Muscle of arm (tissue), 1 donor: ENCODE measurements at regions not wholly inside any gene's neighbourhood (a gene's known extent, or its start where the extent isn't known, plus 50 kb on each side); places are given as distances from the start of the nearest gene placed in this dataset.

Experiments used
- DNase-seq: peaks from one replicate; pipeline ENCODE4 v3.0.0-alpha.2; 2013

DNA sequence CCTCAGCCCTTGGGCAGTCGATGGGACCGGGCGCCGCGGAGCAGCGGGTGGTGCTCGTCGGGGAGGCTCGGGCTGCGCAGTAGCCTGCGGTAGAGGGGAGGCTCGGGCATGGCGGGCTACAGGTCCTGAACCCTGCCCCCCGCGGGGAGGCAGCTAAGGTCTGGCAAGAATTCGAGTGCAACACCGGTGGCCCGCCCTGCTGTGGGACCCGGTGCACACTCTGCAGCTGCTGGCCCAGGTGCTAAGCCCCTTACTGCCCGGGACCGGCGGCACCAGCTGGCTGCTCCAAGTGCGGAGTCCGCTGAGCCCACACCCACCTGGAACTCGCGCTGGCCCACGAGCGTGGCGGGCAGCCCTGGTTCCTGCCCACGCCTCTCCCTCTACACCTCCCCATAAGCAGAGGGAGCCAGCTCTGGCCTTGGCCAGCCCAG is 377.7 kb upstream of the RBMS3 start:
- no peak for DNase-seq

DNA sequence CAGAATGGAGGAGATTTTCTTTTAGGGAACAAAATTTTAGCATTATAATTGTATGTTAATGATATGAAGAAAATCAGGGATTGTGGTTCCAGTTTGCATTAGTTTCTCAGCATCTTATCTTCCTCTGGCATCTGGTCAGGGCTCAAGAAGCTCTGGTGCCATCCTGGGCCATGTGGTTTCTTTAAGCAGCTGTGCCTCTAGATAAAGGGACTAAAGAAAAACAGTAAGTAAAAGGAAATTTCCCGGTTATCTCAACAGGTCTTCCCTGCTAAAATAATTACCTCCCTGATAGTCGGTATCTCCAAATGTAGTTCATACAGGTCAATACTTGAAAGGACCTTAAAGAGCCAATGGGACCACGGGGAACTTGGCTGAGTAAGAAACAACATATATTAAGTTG is 375.1 kb upstream of the RBMS3 start:
- DNase-seq, result no peak

DNA sequence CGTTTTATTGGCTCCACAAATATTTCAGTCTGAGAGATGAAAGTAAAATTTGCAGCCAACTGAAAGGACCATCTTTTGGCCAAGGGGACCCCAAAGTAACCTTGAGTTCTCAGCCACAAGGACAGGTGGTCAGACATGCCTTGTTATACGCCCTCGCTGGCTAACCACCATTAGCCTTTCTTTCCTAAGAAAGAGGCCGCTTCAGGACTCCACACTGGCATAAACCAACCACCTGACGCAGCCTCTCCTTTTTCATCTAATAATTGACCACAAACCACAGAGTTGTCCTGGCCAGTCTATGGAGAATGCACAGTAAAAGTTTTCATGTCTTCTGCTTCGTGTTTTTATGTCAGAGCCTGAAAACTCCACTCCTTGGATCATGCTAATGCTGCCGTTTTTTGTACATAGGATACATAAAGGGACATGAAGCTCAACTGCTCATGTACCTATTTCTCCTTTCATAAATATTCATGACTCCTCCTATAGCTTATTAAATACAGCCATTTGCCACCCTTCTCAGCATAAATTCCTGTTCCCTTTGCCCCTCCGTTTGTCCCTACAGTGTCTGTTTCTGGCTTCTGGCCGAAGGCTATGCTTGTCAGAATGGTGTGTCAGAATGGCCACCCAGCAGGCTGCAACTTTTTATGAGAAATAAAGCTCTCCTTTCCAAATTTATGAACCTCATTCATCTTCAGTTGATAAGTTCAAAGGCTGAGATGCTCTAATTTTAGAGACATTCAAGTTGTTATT is 374.1 kb upstream of the RBMS3 start:
- no peak for DNase-seq

DNA sequence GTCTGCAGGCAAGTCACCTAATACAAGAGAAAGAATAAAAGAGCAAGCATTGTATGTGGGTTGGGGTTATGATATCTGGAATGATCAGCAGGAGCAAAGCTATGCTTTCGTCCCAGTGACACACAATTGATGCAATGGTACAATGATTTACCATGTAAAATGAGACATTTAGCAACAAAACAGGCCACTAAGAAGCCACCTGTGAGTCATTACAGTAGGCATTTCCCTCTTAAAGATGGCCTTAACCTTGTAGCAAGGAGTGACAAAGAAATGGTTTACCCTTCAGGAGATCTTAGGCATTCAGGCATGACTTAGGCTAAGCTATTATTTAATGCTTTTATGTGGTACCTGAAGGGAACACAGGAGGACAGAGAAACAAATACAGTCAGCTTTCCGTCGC is 373.3 kb upstream of the RBMS3 start:
- no peak for DNase-seq

DNA sequence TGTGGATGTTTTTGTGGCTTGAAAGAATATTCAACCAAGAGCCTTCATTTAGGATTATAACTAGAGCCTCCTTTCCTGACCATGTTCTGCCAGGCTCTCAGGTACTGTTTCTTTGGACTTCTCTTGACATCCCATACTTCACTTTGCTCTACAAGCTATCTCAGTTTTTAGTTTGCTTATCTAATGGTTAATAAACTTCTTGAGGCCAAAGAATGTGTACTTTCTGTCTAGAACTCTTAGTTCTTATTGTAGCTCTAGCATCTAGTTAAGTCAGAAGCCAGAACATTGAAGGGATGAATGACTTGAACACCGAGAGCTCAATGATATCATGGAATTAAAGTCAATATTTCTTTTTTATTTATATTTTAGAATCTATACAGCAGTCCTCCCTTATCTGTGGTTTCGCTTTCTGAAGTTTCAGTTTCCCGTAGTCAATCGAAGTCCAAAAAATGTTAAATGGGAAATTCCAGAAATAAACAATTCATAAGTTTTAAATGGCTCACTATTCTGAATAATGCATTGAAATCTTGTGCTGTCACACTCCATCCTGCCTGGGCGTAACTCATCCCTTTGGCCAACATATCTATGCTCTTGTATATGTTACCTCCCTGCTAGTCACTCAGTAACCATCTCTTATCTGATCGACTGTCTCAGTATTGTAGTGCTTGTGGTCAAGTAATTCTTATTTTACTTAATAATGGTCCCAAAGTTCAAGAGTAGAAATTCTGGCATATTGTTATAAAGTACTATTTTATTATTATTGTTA is 368.6 kb upstream of the RBMS3 start:
- no peak for DNase-seq

DNA sequence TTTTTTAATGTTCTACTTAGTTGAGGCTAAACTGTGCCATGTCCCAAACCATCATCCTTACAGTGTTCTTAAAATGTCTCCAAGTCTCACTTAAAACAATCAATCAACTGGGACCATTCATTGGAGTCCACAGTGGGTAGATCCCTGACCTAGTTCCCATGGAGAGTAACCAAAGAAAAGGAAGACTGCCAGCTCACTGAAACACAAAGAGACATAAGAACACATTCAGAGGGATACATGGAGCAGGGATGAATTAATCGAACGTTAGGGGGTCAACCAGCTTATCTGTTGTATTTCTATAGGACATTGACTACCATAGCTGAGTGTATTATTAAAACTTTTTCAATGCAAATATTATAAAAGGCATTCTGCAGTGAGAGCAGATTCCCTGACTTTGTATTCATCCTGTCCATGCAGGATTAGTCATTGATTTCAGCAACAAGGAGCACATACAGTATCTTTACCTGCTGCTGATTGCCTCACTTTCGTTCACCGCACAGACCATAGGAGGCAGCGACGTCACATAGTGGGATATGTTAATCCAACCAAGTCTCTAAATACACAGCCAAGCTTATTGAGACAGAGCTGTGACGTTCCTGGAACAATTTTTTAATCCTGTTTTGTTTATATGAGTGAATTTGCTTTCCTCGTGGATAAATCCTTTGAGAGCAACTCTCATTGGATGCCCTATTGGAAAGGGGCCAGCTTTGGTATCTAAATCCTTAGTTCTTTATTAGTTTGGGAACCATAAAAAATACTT is 364.9 kb upstream of the RBMS3 start:
- peak; percentile 54 for DNase-seq

DNA sequence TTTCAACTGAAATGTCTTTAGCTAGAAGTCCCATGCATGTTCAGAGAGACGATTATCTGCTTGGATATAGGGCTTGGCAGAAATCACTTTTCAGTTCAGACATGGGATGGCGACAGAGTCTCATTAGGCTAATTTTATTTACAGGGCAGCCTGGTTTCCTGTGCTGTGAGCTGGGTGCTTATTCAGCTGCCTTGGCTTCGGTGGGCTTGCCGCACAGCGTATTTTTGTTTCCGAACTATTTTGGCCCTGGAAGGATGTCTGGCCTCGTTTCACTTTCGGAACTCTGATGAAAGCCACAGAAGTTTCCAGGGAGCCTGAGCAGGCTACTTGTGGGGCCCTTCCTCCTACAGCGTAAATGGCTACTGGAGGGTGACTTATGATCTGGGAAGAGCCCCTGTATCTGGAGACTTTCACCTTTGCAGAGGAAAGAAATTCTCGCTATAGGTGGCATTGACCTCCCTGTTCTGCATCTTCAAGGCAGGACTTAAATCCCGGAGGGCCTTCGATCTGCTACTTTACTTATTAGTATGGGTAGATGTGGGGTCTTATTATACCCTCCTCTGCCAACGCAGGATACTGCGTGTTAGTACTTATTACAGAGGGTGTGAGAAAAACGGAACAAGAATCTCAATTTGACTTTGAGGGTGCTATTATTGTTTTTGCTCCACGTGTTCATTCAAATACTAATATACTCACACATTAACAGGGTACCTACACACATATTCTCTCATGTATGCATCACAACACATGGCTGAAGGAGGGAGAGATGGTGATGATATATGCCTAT is 364.0 kb upstream of the RBMS3 start:
- peak; percentile 82 for DNase-seq

DNA sequence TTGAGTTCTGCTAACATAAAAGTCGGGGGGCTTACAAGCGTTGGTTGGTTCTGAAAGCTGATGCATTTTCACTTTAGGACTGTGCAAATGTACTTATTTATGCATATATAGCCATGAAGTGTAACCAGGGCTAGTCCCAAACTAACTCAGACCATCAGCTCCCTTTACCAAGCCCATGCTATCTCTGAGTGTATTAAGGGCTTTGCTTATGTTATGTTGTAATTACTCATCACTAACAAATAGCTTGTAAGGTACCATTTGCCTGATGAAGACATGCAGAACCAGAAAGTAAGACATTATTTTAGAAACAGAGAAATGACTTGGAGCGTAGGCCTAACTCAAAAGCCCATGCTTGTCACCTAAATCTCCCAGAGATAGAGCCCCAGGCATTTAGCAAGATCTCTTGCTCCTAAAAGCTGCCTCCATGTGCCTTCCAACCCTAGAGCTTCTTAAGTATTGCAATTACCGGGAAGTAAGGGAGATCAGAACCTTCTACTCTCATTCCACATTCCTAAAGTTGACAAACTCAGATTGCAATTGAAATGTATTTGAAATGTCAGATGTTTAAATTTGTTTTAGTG is 362.9 kb upstream of the RBMS3 start:
- no peak for DNase-seq

DNA sequence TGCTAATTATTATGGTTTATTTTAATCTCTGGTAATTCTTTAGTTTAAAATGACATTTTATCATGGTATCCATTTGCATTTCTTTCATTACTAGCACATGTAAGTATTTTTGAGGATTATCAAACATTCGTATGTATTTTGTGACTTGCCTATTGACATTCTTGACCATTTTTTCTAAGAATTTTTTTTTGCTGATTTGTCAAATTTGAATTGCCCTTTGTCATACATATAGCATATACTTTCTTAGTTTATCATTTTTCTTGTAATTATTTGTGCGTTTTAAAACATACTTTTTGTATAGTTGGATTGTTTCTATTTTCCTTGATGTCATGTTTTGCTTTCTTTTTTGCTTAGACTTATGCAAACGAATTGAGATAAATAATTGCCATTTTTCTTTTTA is 358.5 kb upstream of the RBMS3 start:
- no peak for DNase-seq

DNA sequence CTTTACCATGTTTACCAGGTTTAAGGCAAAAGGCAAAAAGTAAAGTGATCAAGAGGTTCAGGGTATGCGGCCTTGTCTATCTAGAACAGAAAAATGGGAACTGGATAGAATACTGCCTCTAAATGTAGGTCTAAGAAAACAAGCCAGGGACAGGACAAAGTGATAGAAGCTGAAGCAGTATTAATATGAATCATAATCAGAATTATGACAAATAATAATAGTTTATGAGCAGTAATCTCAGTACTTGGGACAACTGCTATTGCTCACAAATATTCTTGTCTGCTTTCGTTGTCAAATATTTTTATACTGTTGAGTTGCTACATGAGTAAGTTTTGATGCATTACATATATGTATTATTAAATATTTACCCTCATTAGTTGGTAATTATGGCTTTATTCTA is 356.9 kb upstream of the RBMS3 start:
- no peak for DNase-seq

DNA sequence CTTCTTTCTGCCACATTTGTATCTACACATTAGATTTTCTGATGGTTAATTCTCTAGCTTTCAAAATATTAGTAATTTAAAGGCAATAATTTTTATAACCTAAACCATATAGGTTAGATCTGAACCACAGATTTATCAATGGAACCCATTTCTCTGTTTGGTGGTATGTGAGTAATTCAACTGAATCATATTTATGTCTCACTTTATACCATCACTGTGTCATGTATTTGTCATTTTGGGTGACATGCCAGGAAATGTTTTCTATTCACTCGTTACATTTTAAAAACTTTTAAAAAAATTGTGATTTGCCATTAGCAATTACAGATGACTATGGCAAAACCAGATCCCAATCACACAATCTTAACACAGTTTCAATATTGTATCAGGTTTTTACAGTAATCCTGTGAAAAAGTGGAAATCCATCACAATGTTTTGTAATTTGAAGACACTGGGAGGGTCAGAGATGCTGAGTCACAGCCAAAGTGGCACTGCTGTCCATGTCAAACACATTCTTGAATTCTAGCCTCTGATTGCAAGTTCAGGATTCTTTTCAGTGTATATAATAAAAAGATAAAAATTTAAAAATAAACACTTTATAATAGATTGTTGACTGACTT is 356.0 kb upstream of the RBMS3 start:
- no peak for DNase-seq

DNA sequence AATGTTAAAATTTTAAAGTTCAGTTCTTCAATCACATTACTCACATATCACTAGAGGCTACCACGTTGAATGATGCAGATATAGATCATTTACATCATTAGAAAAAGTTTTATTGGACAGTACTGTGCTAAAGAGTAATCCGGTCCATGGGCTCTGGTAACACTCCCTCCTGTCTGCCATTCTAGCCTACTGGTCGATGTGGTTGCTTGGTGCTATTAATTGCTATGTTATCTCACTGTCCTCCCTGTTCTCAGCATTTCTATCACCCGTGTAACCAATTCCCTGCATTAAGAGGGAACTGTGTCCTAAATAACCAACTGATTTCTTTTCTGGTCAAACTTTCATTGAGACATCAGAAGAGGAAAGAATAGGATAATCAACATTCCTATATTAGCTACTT is 347.5 kb upstream of the RBMS3 start:
- no peak for DNase-seq

DNA sequence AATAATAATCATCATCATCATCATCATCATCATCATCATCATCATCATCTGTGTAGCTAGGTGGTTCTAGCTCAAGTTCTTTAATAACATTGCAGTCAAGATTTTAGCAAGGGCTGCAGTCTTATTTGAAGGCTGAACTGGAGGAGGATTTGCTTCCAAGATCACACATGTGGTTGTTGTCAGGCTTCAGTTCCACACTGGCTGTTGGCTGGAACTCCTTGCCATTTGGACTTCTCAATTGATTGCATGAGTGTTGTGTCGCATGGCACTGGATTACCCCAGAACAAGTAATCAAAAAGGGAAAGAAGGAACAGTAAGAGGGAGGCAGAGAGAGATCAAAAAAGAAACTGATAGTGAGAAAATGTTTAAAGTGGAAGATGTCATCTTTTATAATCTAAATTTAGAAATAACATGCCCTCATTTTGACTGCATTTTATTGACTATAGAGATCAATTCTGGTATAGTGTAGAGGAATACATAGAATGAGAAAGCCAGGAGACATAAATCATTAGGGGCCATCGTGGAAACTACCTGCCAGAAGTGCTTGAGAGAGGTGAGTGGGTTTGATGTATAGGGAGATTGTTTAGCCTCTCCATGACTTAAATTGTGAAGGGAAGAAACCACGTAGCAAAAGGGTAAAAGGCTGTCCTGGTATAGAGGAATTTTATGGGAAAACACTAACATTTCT is 346.6 kb upstream of the RBMS3 start:
- no peak for DNase-seq

DNA sequence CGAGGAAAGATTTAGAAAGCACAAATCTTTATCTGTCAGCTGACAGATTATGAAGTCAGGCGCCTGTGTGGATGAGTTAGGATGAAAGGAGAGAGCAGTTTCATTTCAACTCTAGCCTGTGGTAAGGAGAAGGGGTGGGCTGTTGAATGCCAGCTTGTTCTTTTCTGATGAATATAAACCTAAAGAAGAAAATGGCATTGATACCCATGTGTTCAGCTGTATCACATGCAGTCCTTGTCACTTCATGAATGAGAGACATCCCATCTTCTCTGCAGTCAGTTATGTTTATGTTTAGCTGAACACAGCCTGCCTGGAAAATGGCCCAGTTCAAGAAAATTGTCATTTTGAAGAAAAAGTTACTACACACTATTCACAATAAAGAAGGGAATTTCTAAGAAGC is 345.7 kb upstream of the RBMS3 start:
- no peak for DNase-seq

DNA sequence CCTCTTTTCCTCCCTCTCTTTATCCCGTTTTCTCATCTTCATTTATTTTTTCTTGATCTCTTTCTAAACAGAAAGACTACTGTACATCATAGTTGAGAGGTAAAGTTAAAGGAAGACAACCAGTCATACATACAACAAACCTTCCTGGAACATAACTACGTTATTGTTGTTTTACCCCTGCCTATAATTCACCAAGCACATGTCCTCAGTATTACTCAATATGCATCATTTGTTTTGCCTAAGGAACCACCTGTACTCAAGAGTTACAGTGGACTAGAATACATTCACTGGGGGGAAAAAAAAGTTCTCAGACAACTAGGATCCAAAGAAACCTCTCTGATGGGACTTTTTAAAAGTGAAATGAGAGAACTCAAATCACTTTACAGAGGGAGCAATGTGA is 344.7 kb upstream of the RBMS3 start:
- DNase-seq, result no peak

DNA sequence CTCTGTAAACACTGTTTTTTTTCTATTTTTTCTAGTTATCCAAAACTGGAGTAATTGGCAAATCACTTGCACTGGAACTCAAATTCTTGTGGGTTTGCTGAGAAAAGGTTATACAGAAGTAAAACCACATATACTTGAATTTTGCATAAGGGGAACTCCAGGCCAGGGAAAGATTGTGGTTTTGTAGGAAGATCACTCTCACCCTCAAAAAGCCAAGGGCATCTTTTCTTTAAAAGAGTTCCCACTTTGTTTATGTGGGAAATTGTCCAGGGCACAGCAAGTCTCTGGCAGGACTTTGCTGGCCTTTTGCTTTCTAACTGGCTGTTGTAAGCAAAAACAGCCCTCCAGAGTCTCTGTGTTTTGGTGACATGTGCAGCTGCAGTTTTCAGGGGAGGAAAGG is 340.3 kb upstream of the RBMS3 start:
- no peak for DNase-seq

DNA sequence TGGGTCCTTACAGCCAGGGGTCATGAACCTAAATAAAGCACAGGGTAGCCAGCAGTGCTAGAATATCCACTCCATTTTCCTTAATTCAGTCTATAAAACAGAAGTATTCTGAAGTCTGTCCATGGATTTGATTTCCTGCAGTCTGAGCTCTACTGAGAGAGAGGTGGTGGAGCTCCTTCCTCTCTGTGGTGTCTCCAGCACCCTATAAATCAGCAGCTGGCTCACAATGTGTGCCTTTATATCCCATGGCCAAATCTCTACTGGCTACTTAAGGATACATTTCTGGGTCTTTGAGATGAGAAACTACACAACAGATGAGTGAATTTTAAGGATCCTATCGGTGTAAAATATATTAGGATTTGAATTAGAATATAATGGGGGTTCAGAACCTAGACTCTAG is 339.9 kb upstream of the RBMS3 start:
- DNase-seq, result no peak

DNA sequence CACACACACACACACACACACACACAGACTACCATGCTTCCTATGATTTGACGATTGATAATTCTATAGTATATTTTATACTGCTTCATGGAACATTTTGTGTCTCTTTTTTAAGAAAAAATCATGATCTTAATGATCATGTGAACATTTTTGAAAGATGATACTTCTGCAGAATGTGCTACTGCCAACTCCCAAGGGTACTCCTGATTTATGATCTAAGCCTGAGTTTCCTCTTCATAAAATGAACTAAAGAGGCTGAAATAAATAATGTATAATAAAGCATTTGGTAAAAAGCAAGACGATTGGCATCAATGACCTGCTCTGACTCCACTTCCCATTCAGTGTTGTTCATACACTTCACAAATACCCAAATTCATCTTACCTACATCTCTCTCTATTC is 333.8 kb upstream of the RBMS3 start:
- DNase-seq, result no peak

DNA sequence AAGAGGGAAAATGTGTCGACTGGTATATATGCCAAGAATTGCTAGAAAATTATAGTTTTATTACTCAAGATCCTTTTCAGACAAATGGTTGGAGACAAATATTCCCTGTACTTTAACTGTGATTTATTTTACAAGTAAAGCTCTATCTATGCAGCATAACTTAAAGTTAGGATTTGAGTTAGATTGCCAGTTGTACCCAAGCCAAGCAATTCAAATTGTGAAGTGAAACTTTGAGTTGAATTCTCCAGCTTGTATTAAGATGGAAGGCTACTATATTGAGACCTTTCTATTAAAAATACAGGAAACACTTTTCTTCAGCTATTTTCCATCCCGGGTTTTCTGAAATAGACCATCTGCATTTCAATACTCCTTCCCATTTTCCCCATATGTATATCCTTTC is 333.1 kb upstream of the RBMS3 start:
- peak; percentile 65 for DNase-seq

DNA sequence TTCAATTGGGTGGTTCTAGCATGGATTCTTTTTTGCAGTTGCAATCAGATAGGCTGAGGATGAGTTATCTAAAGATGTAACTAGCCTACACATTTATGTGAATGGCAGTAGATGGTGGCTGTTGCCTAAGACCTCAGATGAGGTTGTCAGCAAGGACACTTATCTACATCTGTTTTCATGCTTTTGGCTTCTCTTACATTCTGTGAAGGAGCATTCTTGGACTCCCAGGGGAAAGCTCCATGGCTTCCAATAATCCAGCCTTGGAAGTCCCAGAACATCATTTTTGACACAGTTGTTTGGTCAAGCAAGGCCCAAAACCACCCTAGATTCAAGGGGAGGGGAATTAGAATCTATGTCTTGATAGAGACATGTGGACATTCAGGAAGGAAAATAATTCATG is 332.2 kb upstream of the RBMS3 start:
- DNase-seq, result no peak

DNA sequence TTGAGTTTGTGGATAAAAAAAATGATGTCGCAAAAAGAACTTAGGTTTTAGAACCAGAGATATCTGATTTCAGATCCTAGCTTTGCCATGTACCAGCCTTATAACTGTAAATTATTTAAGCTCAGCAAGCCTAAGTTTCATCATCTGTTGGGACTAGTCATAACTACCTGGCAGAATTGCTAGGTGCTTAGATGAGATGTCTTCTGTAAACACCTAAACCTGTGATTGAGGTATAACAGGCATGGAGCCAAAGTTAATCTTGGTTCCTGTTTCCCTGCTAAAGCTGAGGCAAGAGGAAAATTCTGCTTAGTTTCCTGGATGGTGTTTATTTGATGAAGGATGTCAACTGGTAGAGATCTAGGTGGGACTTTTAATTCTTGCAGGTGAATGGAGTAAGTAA is 331.3 kb upstream of the RBMS3 start:
- no peak for DNase-seq
